HG03135 (cell line): ENCODE measurements at regions not wholly inside any gene's neighbourhood (a gene's known extent, or its start where the extent isn't known, plus 50 kb on each side); places are given as distances from the start of the nearest gene placed in this dataset.
"Not testable (repeated sequence)": the region's sequence is repeated elsewhere in the genome, so short reads cannot be mapped to it uniquely, and the experiment has no call there.

Source experiments
- ATAC-seq: cut with Tn5 transposase; IDR thresholded peaks from one replicate; pipeline ENCODE4 v1.9.1; 2021; ENCODE audit warnings: mild to moderate bottlenecking, moderate library complexity; ENCODE audit not compliant: unreplicated experiment

DNA sequence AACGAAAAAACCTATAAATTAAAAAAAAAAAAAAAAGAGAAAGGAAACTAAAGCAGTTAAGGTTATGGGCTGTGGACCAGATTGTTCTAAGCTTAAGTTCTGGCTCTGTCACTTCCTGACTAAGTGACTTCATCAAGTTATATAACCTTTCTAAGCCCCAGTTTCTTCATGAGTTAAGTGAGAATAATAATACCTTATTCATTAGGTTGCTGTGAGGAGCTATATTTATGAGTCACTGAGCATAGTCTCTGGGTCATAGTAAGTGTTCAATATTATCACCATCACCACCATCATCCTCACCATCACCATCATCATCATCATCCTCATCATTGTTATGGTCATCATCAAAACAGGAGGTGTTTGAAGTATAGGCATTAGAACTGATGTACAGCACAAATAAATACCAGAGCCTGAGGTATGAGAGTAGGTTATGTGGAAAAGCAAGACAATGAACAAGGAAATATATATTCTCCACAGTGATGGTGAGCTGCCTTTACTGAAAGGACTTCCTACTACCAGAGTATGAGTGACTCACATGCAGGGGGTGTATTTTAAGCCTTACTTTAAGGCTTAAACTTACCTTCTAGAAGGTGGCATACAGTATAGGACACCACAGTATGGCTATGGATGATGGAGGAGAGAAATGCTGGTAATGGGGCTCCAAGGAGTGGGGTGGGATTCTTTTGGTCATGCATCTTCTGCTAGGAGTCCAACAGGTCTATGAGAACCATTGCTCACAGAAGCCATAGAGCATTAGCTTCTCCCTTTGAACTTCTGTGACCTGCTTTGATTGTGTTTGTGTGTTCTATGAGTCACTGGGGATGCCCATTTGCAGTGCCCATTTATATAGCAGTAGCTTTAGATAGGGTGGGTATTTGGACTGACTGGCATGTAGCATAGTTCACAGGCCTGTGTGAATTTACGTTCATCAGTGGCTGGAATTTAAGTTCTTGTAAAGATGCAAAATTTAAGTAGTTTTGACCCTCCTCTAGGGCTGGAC, 104.4 kb downstream of the KLF5 start:
- no peak for ATAC-seq

DNA sequence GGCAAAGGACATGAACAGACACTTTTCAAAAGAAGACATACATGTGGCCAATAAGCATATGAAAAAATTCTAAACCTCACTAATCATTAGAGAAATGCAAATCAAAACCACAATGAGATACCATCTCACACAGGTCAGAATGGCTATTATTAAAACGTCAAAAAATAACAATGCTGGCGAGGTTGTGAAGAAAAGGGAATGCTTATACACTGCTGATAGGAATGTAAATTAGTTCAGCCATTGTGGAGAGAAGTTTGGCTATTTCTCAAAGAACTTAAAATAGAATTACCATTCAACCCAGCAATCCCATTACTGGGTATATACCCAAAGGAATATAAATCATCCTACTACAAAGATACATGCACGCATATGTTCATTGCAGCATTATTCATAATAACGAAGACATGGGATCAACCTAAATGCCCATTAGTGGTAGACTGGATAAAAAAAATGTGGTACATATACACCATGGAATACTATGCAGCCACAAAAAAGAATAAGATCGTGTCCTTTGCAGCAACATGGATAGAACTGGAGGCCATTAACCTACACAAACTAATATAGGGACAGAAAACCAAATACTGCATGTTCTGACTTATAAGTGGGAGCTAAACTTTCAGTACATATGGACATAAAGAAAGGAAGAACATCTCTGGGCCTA, 101.7 kb downstream of the KLF5 start:
- not testable (repeated sequence) for ATAC-seq

DNA sequence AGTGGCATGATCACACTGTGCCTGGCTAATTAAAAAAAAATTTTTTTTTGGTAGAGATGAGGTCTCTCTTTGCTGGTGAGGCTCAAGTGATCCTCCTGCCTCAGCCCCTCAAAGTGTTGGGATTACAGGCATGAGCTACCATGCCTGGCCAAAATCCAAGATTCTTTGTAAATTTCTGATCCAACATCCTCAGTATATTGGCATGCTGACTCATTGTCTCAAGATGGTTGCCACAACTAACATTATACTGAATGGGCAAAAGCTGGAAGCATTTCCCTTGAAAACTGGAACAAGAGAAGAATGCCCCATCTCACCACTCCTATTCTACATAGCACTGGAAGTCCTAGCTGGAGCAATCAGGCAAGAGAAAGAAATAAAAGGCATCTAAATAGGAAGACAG, 100.0 kb downstream of the KLF5 start:
- no peak for ATAC-seq

DNA sequence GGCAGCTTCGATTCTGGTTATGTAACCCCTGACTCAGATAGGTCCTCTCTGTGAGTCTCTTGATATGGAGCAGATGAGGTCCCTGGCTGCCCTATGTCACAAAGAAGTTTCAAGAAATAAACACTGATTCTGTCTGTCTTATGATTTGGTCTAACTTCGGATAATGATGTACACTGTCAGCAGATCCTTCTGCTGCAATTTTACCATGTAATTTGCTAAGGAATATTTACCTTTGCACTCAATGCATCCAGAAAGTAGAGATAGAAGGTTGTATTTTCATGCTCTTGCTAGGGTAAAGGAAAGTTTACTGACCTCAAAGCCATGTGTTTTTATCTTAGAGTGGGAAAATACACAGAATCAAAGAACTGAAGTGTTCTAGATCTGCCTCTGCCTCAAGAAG, 98.2 kb downstream of the KLF5 start:
- no peak for ATAC-seq

DNA sequence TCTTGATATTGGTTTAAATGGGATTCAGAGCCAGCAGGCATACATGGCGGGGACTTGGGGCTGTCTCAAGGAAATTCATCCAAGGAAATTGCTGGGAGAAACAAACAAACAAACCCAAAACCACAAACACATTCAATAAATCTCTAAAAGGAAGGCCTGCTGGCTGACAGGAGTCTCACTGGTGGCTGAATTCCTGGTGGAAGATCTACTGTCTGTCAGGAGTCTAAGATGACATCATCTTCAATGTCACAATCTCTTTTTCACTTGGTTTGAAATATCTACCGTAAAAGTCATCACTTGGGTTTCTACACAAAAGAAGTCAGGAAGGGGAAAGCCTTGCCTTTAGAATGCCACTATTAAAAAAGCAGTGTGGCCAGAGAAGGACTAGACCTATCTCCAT, 87.9 kb downstream of the KLF5 start:
- no peak for ATAC-seq

DNA sequence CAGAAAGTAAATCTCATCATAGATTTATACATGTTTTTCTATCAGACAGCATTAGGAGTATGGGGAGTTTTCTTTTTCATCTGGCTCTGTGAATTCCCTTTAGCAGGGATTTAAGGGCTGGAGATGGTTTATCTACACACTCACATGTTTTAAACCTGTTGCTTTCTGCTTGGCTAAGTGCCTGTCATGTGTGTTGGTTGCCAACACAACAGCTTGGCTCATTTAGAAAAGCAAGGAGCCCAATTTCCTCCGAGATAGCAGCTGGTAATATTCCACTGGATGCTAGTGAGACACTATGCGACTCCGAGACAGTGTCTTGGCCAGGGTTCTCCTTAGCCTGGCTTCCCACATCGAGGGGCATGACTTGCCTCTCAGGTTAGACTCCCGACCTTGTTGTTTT, 83.3 kb downstream of the KLF5 start:
- ATAC-seq: no peak

DNA sequence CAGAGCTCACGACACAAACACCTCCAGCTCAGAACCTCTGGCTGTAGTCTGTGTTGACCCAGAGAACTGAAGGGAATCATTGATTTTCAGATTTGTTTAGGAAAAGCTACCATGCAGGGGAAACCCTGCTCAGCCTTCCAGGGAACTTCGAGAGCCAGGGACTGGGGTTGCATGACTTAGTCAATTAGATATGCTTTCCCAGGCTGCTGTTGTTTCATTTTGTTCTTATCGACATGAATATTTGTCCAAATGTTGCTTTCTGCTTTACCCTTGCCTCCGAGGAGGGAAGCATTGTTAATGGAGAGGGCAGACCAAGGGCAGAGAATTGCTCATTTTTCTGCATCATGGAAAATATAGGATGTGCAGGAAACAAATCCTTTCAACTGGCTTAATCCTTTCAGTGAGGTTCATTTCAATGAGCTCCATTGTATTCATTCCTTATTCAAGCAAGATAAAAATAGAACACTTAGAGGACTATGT, 82.5 kb downstream of the KLF5 start:
- no peak for ATAC-seq

DNA sequence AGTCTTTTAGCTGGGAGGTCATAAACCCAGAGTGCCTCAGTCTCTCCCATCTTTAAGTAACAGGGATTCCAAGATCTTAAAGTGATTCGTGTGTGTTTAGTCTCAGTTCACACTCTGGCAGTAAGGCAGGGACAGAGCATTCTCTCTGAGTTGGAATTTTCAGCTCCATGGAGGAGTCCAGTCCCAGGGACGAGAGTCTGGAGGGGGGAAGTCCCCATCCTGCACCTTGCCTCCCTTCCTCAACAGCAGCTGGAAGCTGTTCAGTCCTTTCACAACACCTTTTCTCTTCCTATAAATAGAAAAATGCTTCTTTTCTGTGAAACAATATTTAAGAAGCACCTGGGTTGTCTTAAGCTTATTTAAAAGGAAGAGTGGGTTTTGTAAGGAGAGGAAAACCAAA, 82.0 kb downstream of the KLF5 start:
- no peak for ATAC-seq

DNA sequence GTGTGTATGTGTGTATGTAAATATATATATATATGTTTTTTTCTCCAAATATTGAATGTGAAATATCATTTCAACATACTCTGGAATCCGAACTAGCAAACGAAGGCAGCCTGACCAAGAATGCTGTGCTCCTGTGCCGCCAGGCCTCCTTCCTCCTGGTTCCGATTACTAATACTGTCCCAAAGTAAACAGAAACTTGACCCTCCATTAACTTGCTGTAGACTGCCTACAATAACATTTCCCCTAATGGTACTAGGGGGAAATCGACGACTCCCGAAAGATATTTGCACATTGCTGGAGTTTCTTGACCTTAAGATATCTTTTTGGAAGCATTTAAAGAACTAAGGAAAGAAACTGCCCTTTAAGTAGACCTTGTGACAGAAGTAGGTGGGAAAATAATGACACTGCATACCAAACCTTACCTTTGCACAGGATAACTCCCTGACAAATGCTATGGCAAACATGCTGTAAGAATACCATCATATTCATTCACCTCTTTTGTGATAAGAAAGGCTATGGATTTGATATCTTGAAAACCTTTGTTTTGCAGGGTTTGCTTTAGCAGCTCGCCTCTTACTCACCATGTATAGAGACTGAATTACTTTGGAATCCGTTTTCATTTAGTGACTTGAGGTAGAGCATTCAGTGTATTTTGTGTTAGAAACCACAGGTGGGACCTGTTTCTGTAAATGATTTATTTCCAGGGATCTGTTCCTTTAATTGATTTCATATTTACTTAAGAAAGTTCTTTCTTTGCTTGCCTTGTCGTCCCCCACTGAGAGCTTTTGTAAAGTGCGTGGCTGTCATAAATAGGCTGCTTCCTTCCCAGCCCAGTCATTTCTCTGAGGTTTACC, 80.1 kb downstream of the KLF5 start:
- ATAC-seq: no peak

DNA sequence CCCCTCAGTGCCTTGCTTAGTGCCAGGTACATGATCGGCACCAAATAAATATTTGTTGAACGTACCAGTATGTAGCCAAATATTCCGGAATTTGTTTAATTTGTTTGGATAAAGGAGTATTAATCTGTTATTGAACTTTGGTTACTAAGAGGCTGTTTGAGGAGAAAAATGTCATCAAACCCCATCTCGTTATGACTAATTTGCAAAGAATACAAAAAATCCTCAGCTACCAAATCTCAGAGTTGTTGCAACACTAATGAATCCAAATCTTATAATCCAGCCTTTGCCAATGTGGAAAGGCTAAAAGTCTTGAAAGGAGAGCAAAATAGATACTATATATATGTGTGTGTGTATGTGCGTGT, 79.5 kb downstream of the KLF5 start:
- no peak for ATAC-seq

DNA sequence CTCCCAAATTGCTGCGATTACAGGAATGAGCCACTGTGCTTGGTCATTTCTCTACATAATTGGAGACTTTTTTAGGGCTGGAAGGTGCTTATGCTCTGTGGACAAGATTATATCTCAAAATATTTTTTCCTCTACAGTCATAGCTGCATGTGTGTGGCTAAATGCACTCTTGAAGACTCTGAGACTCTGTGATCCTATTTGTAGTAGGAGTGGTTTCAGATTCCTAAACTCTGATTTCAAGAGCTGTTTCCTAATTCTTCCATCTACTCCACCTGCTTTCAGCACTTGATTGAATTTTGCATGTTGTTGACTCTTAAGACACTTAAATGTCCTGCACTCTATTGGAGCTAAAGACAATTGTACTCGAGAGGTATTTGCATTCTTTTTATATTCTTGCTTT, 78.0 kb downstream of the KLF5 start:
- ATAC-seq: no peak

DNA sequence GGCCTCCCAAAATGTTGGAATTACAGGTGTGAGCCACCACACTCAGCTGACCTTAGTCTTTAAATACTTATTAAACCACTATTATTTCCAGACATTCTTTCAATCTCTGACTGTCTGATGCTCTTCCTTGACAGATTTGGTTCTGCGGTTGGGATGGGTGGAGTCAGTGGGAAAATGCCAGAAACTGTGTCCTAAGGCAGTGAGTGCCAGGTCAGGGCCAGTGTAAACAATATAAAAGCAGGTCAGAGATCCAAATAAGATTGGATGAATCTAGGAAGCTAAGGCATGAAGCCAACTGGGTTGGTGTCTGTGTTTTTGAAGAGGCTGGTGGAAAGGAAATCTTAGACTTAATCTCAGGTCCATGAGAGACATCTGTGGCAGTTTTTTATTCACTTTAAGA, 74.7 kb downstream of the KLF5 start:
- no peak for ATAC-seq

DNA sequence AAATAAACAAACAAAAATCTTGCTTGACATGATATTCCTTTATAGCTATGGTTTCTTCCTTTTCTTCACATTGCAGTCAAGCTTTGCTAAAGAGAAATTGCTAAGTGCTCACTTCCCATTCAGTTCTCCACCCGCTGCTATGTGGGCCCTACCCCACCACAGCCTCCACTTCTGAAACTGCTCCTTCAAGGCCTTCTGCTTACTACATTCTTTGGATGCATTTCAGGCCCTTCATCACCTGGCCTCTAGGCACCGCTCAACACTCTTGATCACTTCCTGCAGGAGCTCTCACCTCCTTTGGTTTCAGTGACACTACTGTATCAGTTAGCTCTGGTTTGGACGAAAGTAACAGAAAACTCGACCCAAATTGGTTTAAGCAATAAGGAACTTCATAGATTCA, 72.4 kb downstream of the KLF5 start:
- ATAC-seq: no peak

DNA sequence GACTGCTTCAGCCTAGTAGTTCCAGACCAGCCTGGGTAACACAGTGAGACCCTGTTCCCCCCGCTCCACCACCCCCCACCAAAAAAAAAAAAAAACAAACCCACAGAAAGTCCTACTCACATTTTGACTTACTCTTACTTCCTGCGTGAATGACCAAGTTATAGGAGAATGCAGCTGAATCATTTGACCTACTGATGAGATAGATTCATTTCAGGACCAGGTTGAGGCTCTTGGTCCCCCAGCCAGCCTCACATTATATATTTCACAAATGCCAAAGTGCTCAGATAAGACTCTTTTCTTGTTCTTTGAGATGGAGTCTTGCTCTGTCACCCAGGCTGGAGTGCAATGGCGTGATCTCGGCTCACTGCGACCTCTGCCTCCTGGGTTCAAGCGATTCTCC, 70.2 kb downstream of the KLF5 start:
- no peak for ATAC-seq
